Suprapubic skin (tissue), 4 donors: ENCODE measurements at regions not wholly inside any gene's neighbourhood (a gene's known extent, or its start where the extent isn't known, plus 50 kb on each side); places are given as distances from the start of the nearest gene placed in this dataset.

Source experiments
- DNase-seq, 2 donors: peaks; one replicate each; pipeline ENCODE4 v3.0.0-alpha.2; 2019; ENCODE audit warnings: low spot score in 2 of 2
- H3K27ac ChIP-seq: fragments of 200-600 bp; sonication (generic); one replicate; pipeline ENCODE4 v1.5.1; 2019
- H3K27me3 ChIP-seq: fragments of 200-600 bp; sonication (generic); one replicate; pipeline ENCODE4 v1.5.1; 2019
- H3K36me3 ChIP-seq: fragments of 200-600 bp; sonication (generic); one replicate; pipeline ENCODE4 v1.5.1; 2019
- H3K4me1 ChIP-seq: fragments of 200-600 bp; sonication (generic); one replicate; pipeline ENCODE4 v1.5.1; 2019
- H3K4me3 ChIP-seq: fragments of 200-600 bp; sonication (generic); one replicate; pipeline ENCODE4 v1.5.1; 2019; ENCODE audit warnings: mild to moderate bottlenecking
- H3K9me3 ChIP-seq: fragments of 200-600 bp; sonication (generic); one replicate; pipeline ENCODE4 v1.5.1; 2019
- EP300 ChIP-seq: sonication (generic); formaldehyde crosslinking; IDR thresholded peaks from one replicate; pipeline ENCODE4 v1.6.1; 2017; ENCODE audit warnings: antibody characterized with exemption
- POLR2A ChIP-seq, 2 donors: fragments of 450-650 bp; IDR thresholded peaks; one replicate each; pipeline ENCODE4 v1.6.1; 2017; ENCODE audit warnings: antibody characterized with exemption in 2 of 2, mild to moderate bottlenecking in 2 of 2, moderate library complexity in 2 of 2
- POLR2AphosphoS5 ChIP-seq, 3 donors: sonication (generic); formaldehyde crosslinking; IDR thresholded peaks; one replicate each; pipeline ENCODE4 v1.6.1; 2017; ENCODE audit warnings: antibody characterized with exemption in 3 of 3
- WGBS: methylation state at CpG from one replicate; pipeline ENCODE4 v1.1.5; 2018; 5-methylcytosine and 5-hydroxymethylcytosine counted together
- TF ChIP-seq, protein P1 (sequence below), 2 donors: fragments of 200-600 bp in 1 of 2; fragments of 450-650 bp in 1 of 2; sonication (generic) in 1 of 2; IDR thresholded peaks; one replicate each; pipeline ENCODE4 v1.5.1; 2016 to 2019; ENCODE audit warnings: antibody characterized with exemption in 2 of 2, mild to moderate bottlenecking in 1 of 2, moderate library complexity in 1 of 2

DNA sequence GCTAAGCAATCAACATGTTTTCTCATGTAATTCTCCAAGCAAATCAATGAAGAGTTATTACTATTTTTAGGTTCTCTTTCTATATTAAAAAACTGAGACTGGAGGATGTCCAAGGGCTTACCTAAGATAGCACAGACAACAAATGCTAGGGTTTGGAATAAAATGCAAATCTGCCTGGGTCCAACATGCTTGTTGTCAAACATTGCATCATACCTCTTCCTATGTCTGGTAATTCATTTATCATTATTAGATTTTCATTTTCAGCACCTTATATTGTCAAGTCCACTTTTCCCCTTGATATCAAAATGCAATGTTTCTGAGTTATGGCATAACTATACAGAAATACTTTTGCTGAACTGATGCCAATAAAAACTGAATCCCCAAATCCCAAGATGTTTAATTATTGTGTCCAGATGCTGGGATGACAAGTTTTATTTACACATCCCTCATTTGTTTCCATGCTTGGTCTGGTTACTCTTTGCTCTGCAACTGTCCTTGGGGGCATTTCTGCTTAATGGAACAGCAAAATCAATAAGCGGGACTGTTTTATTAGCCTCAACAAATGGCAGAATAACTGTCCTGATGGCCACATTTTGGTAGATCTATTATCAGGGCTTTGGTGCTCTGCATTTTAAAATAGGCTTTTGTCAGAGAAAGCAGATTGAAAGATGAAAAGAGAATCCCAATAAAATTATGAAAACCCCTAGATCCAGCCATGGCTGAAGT is 86.0 kb downstream of the C11orf87 start:
- no peak overlapping the region for H3K4me3 ChIP-seq
- no peaks in the 10 kb centered on the region for H3K9me3 ChIP-seq
- no peak overlapping the region for H3K27ac ChIP-seq
- DNase-seq, result no peak
- H3K27me3 ChIP-seq, result no peaks in the 10 kb centered on the region
- H3K36me3 ChIP-seq, result no peaks in the 10 kb centered on the region
- TF ChIP-seq EP300 (no peak), POLR2AphosphoS5 (IDR thresholded peaks at IDR 0.05) (no peak), POLR2A (IDR thresholded peaks at IDR 0.05) (no peak)
- TF ChIP-seq, protein P1, sequence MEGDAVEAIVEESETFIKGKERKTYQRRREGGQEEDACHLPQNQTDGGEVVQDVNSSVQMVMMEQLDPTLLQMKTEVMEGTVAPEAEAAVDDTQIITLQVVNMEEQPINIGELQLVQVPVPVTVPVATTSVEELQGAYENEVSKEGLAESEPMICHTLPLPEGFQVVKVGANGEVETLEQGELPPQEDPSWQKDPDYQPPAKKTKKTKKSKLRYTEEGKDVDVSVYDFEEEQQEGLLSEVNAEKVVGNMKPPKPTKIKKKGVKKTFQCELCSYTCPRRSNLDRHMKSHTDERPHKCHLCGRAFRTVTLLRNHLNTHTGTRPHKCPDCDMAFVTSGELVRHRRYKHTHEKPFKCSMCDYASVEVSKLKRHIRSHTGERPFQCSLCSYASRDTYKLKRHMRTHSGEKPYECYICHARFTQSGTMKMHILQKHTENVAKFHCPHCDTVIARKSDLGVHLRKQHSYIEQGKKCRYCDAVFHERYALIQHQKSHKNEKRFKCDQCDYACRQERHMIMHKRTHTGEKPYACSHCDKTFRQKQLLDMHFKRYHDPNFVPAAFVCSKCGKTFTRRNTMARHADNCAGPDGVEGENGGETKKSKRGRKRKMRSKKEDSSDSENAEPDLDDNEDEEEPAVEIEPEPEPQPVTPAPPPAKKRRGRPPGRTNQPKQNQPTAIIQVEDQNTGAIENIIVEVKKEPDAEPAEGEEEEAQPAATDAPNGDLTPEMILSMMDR (IDR thresholded peaks at IDR 0.05), result no peak
- WGBS, result 68% methylated on average over 1 of the region's 1 CpG
- no peaks in the 10 kb centered on the region for H3K4me1 ChIP-seq

DNA sequence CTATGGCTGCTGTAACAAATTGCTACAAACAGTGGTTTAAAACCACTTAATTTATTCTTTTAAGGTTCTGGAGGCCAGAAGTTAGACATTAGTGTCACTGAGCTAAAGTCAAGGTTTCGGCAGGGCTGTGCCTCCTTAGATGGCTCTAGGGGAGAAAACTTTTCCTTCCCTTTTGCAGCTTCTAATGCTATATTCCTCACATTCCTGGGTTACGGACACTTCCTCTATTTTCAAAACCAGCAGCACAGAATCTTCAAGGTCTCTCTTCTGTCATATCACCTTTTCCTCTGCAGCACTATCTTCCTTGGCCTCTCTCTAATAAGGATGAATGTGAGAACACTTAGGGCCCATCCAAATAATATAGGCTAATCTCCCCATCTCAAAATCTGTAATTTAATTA is 87.0 kb downstream of the C11orf87 start:
- TF ChIP-seq POLR2A (IDR thresholded peaks at IDR 0.05) (no peak), POLR2AphosphoS5 (IDR thresholded peaks at IDR 0.05) (no peak), EP300 (no peak)
- TF ChIP-seq, protein P1 (IDR thresholded peaks at IDR 0.05), result no peak
- WGBS, result 93% methylated on average over 2 of the region's 2 CpGs
- H3K27me3 ChIP-seq, result no peaks in the 10 kb centered on the region

DNA sequence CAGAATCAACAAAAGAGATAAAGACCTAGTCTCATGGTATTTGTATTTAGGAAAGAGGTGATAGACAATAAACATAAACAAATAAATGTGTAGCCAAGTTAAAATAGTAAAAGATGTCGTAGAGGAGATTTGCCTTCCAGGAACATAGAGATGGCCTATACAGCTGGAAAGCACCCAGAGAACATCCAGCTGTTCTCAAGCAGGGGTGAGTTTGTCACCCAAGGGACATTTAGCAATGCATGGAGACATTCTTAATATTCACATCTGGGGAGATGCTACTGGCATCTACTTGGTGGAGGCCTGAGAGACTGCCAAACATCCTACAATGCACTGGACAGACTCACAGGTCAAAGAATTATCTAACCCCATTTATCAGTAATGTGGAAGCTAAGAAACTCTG is 88.3 kb downstream of the C11orf87 start:
- Histone ChIP-seq H3K4me3 (no peak overlapping the region), H3K27ac (no peak overlapping the region), H3K36me3 (no peaks in the 10 kb centered on the region), H3K4me1 (no peaks in the 10 kb centered on the region), H3K9me3 (no peaks in the 10 kb centered on the region), H3K27me3 (no peaks in the 10 kb centered on the region)
- TF ChIP-seq POLR2A (IDR thresholded peaks at IDR 0.05), result no peak
- DNase-seq, result no peak
- 71% methylated on average over 1 of the region's 1 CpG for WGBS

More for the DNA sequence above, 87.0 kb downstream of the C11orf87 start:
- DNase-seq, result no peak
- Histone ChIP-seq H3K4me1 (no peaks in the 10 kb centered on the region), H3K27ac (no peak overlapping the region), H3K4me3 (no peak overlapping the region), H3K36me3 (no peaks in the 10 kb centered on the region), H3K9me3 (no peaks in the 10 kb centered on the region)

DNA sequence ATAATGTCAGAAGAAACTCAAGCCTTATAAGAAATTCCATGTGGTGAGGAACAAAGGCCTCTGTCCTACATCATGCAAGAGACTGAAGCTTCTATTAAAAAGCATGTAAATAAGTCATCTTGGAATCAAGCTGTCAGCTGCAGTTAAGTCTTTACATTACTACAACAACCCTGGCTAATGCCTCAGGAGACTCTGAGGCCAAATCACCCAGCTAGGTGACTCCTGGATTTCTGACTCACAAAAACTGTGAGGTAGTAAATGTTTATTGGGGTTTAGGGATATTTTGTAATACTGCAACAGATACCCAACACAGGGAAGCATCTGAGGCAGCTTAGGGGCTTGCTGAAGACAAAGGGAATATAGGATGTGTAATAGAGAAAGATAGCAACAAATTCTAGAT is 89.6 kb downstream of the C11orf87 start:
- H3K9me3 ChIP-seq, result no peaks in the 10 kb centered on the region
- H3K36me3 ChIP-seq, result no peaks in the 10 kb centered on the region
- no peak overlapping the region for H3K27ac ChIP-seq
- DNase-seq, result no peak
- no peak overlapping the region for H3K4me3 ChIP-seq
- H3K4me1 ChIP-seq, result no peaks in the 10 kb centered on the region
- H3K27me3 ChIP-seq, result no peaks in the 10 kb centered on the region
- TF ChIP-seq, protein P1 (IDR thresholded peaks at IDR 0.05), result no peak
- no peak for TF ChIP-seq EP300

DNA sequence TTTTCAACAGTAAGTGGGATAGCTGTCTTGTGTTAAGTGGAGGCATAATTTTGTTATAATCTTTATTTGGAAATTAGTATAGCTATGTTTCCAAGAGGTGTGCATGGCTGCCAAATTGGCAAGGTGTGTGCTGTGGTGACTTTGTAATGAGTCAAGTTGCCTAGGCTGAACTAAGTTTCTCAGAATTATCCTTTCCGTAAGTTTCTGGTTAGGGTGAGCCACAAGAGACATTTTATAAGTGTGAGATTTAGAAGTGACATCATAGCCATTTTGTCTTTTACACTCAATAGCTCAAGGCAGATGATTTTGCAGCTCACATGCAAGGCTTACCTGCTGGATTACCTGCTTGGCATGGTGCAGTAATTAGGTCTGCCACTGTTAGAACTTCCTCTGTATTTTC is 90.3 kb downstream of the C11orf87 start:
- WGBS, result 36% methylated on average over 1 of the region's 1 CpG
- TF ChIP-seq, protein P1 (IDR thresholded peaks at IDR 0.05), result no peak
- TF ChIP-seq POLR2AphosphoS5 (IDR thresholded peaks at IDR 0.05) (no peak), EP300 (no peak), POLR2A (IDR thresholded peaks at IDR 0.05) (no peak)
- no peaks in the 10 kb centered on the region for H3K36me3 ChIP-seq
- H3K27ac ChIP-seq, result no peak overlapping the region
- H3K27me3 ChIP-seq, result no peaks in the 10 kb centered on the region
- no peak for DNase-seq
- H3K9me3 ChIP-seq, result no peaks in the 10 kb centered on the region
- no peaks in the 10 kb centered on the region for H3K4me1 ChIP-seq
- H3K4me3 ChIP-seq, result no peak overlapping the region

DNA sequence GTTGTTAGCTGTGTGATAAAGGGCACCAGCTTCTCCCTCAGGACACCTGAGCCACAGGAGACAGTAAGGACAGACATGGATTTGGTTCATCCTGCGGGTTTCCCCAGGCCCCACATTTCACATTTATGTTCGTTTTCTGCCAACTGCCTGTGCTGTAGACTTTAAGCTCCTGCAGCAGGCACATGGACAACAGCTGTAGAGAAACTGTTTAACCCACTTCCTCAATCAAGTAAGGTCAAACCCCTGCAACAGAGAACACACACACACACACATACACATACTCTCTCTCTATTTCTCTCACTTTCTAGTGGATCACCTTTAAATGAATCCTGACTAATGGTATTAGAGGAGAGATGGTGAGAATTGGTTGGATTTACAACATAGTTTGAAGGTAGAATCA is 90.7 kb downstream of the C11orf87 start:
- no peaks in the 10 kb centered on the region for H3K9me3 ChIP-seq
- no peak overlapping the region for H3K4me3 ChIP-seq
- H3K4me1 ChIP-seq, result no peaks in the 10 kb centered on the region
- DNase-seq, result no peak
- no peaks in the 10 kb centered on the region for H3K27me3 ChIP-seq
- TF ChIP-seq POLR2AphosphoS5 (IDR thresholded peaks at IDR 0.05), result no peak
- TF ChIP-seq EP300, result no peak
- no peak for TF ChIP-seq POLR2A (IDR thresholded peaks at IDR 0.05)
- TF ChIP-seq, protein P1 (IDR thresholded peaks at IDR 0.05), result no peak
- H3K27ac ChIP-seq, result no peak overlapping the region
- 42% methylated on average over 2 of the region's 2 CpGs for WGBS
- H3K36me3 ChIP-seq, result no peaks in the 10 kb centered on the region
